CD4-positive, alpha-beta memory T cell (primary cell): ENCODE measurements at regions not wholly inside any gene's neighbourhood (a gene's known extent, or its start where the extent isn't known, plus 50 kb on each side); places are given as distances from the start of the nearest gene placed in this dataset.

ENCODE experiments used
- CTCF ChIA-PET: fragments of 350-600 bp; sonication (Branson Sonifier 250); formaldehyde crosslinking; loops from one replicate; lab custom pipeline; 2021; ENCODE audit warnings: inconsistent platforms; ENCODE audit not compliant: partially characterized antibody; lab: Charles Lee
- POLR2A ChIA-PET: fragments of 350-600 bp; sonication (Branson Sonifier 250); formaldehyde crosslinking; loops from one replicate; lab custom pipeline; 2021; ENCODE audit not compliant: partially characterized antibody; lab: Charles Lee
- DNase-seq, 5 donors: peaks; one replicate each; pipeline versions ENCODE4 v3.0.0 to v3.0.0-alpha.2; 2020 to 2022; ENCODE audit warnings: mixed read lengths in 1 of 5
- H3K27ac ChIP-seq: one replicate; pipeline ENCODE4 v1.7.0; 2013; ENCODE audit warnings: low read depth, low read length
- H3K27me3 ChIP-seq: 2 replicates; pipeline ENCODE4 v1.7.0; 2013; ENCODE audit warnings: mild to moderate bottlenecking, low read length, moderate library complexity; ENCODE audit not compliant: insufficient read depth
- H3K36me3 ChIP-seq: 2 replicates; pipeline ENCODE4 v1.7.0; 2013; ENCODE audit warnings: mild to moderate bottlenecking, low read length, moderate library complexity; ENCODE audit not compliant: insufficient read depth
- H3K4me1 ChIP-seq: 2 replicates; pipeline ENCODE4 v1.7.0; 2013; ENCODE audit warnings: mild to moderate bottlenecking, low read length, moderate library complexity; ENCODE audit not compliant: insufficient read depth
- H3K4me3 ChIP-seq, 2 donors: one replicate each; pipeline ENCODE4 v1.7.0; 2013; ENCODE audit warnings: low read length in 2 of 2, mild to moderate bottlenecking in 1 of 2
- H3K9me3 ChIP-seq, 2 donors: one replicate each; pipeline ENCODE4 v1.7.0; 2013; ENCODE audit warnings: low read length in 2 of 2, control low read depth in 1 of 2; ENCODE audit not compliant: control insufficient read depth in 1 of 2
- H3K27ac Mint-ChIP-seq, 7 donors: one replicate each; pipeline ENCODE4 v1.8.0; 2020 to 2021; ENCODE audit warnings: mixed read lengths in 7 of 7, mild to moderate bottlenecking in 6 of 7, inconsistent platforms in 3 of 7, moderate library complexity in 3 of 7
- H3K27me3 Mint-ChIP-seq, 2 donors: one replicate each; pipeline ENCODE4 v1.8.0; 2020 to 2021; ENCODE audit warnings: mixed read lengths in 2 of 2
- H3K36me3 Mint-ChIP-seq, 2 donors: one replicate each; pipeline ENCODE4 v1.8.0; 2020 to 2021; ENCODE audit warnings: mixed read lengths in 2 of 2, inconsistent platforms in 1 of 2, mild to moderate bottlenecking in 1 of 2
- H3K4me1 Mint-ChIP-seq, 4 donors: one replicate each; pipeline ENCODE4 v1.8.0; 2020 to 2021; ENCODE audit warnings: mixed read lengths in 4 of 4, mild to moderate bottlenecking in 1 of 4
- H3K4me3 Mint-ChIP-seq, 8 donors: one replicate each; pipeline ENCODE4 v1.8.0; 2020 to 2021; ENCODE audit warnings: mixed read lengths in 8 of 8, mild to moderate bottlenecking in 7 of 8, moderate library complexity in 6 of 8, inconsistent platforms in 3 of 8
- H3K9me3 Mint-ChIP-seq, 8 donors: one replicate each; pipeline ENCODE4 v1.8.0; 2020 to 2021; ENCODE audit warnings: mixed read lengths in 8 of 8, mild to moderate bottlenecking in 5 of 8, inconsistent platforms in 3 of 8, moderate library complexity in 1 of 8
- intact Hi-C: fragments of 100-400 bp; cut with micrococcal nuclease; formaldehyde crosslinking; loops from one replicate; pipeline ENCODE4 v1.15.1; 2023

- peaks cover 0 to 4% (median 0%) of the 10 kb centered on the region in 8 donors for H3K9me3 Mint-ChIP-seq
- H3K27ac Mint-ChIP-seq, result no peak overlapping the region
- H3K4me3 ChIP-seq, result no peak overlapping the region
- no peak for DNase-seq
- no peaks in the 10 kb centered on the region for H3K36me3 Mint-ChIP-seq
- no peaks in the 10 kb centered on the region for H3K4me1 ChIP-seq
- no peak overlapping the region for H3K27ac ChIP-seq
- intact Hi-C loops, result no loop called here
- no peaks in the 10 kb centered on the region for H3K27me3 Mint-ChIP-seq
- ChIA-PET POLR2A (no interaction called here), CTCF (interaction anchor here (1.4 kb wide), 2 partner anchors 15 to 112 kb away, joined by 4 to 6 read pairs; no protein-coding TSS in a partner anchor)
- no peaks in the 10 kb centered on the region for H3K27me3 ChIP-seq
- no peaks in the 10 kb centered on the region for H3K36me3 ChIP-seq
- no peaks in the 10 kb centered on the region for H3K9me3 ChIP-seq
- H3K4me1 Mint-ChIP-seq, result no peaks in the 10 kb centered on the region
- no peak overlapping the region for H3K4me3 Mint-ChIP-seq
Measured at GRCh38 chr2:216287251-216287650, 85.0 kb downstream of the MARCHF4 start.

- DNase-seq, result no peak
- Histone ChIP-seq H3K4me1 (no peaks in the 10 kb centered on the region), H3K27ac (no peak overlapping the region), H3K36me3 (no peaks in the 10 kb centered on the region), H3K9me3 (no peaks in the 10 kb centered on the region), H3K27me3 (no peaks in the 10 kb centered on the region), H3K4me3 (no peak overlapping the region)
- ChIA-PET CTCF (interaction anchor here (1.3 to 1.4 kb wide), 3 partner anchors 15 to 112 kb away, joined by 3 to 6 read pairs (median 4); no protein-coding TSS in a partner anchor), POLR2A (no interaction called here)
- Mint-ChIP-seq H3K4me3 (no peak overlapping the region), H3K9me3 (peaks cover 0 to 4% (median 0%) of the 10 kb centered on the region in 8 donors), H3K36me3 (no peaks in the 10 kb centered on the region), H3K4me1 (no peaks in the 10 kb centered on the region), H3K27me3 (no peaks in the 10 kb centered on the region), H3K27ac (peak overlapping the region in 1 of 7 donors; percentile 19)
- intact Hi-C loops, result no loop called here
Measured at GRCh38 chr2:216286616-216287231, 85.6 kb downstream of the MARCHF4 start.

- Mint-ChIP-seq H3K27ac (no peak overlapping the region), H3K9me3 (peaks cover 0 to 4% (median 0%) of the 10 kb centered on the region in 8 donors), H3K4me1 (no peaks in the 10 kb centered on the region), H3K4me3 (no peak overlapping the region), H3K36me3 (no peaks in the 10 kb centered on the region), H3K27me3 (no peaks in the 10 kb centered on the region)
- Histone ChIP-seq H3K4me1 (no peaks in the 10 kb centered on the region), H3K27ac (no peak overlapping the region), H3K36me3 (no peaks in the 10 kb centered on the region), H3K27me3 (no peaks in the 10 kb centered on the region), H3K9me3 (no peaks in the 10 kb centered on the region), H3K4me3 (no peak overlapping the region)
- intact Hi-C loops, result no loop called here
- CTCF ChIA-PET, result interaction anchor here (1.3 kb wide), 1 partner anchor 30 kb away, joined by 3 read pairs; no protein-coding TSS in a partner anchor
- POLR2A ChIA-PET, result no interaction called here
- DNase-seq, result no peak
Measured at GRCh38 chr2:216285701-216286100, 86.6 kb downstream of the MARCHF4 start.

- Mint-ChIP-seq H3K9me3 (peaks cover 0 to 4% (median 0%) of the 10 kb centered on the region in 8 donors), H3K27me3 (no peaks in the 10 kb centered on the region), H3K36me3 (no peaks in the 10 kb centered on the region), H3K4me3 (no peak overlapping the region), H3K4me1 (no peaks in the 10 kb centered on the region), H3K27ac (no peak overlapping the region)
- intact Hi-C loops, result no loop called here
- no peaks in the 10 kb centered on the region for H3K4me1 ChIP-seq
- no peaks in the 10 kb centered on the region for H3K27me3 ChIP-seq
- no peaks in the 10 kb centered on the region for H3K36me3 ChIP-seq
- ChIA-PET POLR2A (no interaction called here), CTCF (interaction anchor here (1.5 kb wide), 1 partner anchor 9 kb away, joined by 3 read pairs; no protein-coding TSS in a partner anchor)
- H3K4me3 ChIP-seq, result no peak overlapping the region
- no peak overlapping the region for H3K27ac ChIP-seq
- H3K9me3 ChIP-seq, result no peaks in the 10 kb centered on the region
- no peak for DNase-seq
Measured at GRCh38 chr2:216284708-216285107, 87.6 kb downstream of the MARCHF4 start.

GRCh38 chr2:216283038-216283900 is 89.0 kb downstream of the MARCHF4 start:
- no peak overlapping the region for H3K27ac ChIP-seq
- Mint-ChIP-seq H3K9me3 (peaks cover 0 to 4% (median 0%) of the 10 kb centered on the region in 8 donors), H3K27me3 (no peaks in the 10 kb centered on the region), H3K4me3 (no peak overlapping the region), H3K36me3 (no peaks in the 10 kb centered on the region), H3K4me1 (no peaks in the 10 kb centered on the region), H3K27ac (peak overlapping the region in 1 of 7 donors; percentile 24)
- no peak overlapping the region for H3K4me3 ChIP-seq
- intact Hi-C loops, result no loop called here
- no peak for DNase-seq
- no peaks in the 10 kb centered on the region for H3K4me1 ChIP-seq
- H3K27me3 ChIP-seq, result no peaks in the 10 kb centered on the region
- CTCF ChIA-PET, result interaction anchor here (0.7 to 1.5 kb wide), 2 partner anchors 10 to 11 kb away, joined by 3 to 4 read pairs; no protein-coding TSS in a partner anchor
- no peaks in the 10 kb centered on the region for H3K9me3 ChIP-seq
- POLR2A ChIA-PET, result no interaction called here
- no peaks in the 10 kb centered on the region for H3K36me3 ChIP-seq

- Histone ChIP-seq H3K36me3 (no peaks in the 10 kb centered on the region), H3K4me3 (no peak overlapping the region), H3K27me3 (no peaks in the 10 kb centered on the region), H3K27ac (no peak overlapping the region), H3K9me3 (no peaks in the 10 kb centered on the region), H3K4me1 (no peaks in the 10 kb centered on the region)
- H3K27me3 Mint-ChIP-seq, result peaks cover 0 to 2% of the 10 kb centered on the region in 2 donors
- no peak overlapping the region for H3K27ac Mint-ChIP-seq
- no peak overlapping the region for H3K4me3 Mint-ChIP-seq
- no peak for DNase-seq
- CTCF ChIA-PET, result interaction anchor here (0.9 kb wide), 1 partner anchor 120 kb away, joined by 3 read pairs; no protein-coding TSS in a partner anchor
- H3K4me1 Mint-ChIP-seq, result no peaks in the 10 kb centered on the region
- no peaks in the 10 kb centered on the region for H3K36me3 Mint-ChIP-seq
- POLR2A ChIA-PET, result no interaction called here
- H3K9me3 Mint-ChIP-seq, result peaks cover 0 to 4% (median 0%) of the 10 kb centered on the region in 8 donors
- intact Hi-C loops, result no loop called here
Measured at GRCh38 chr2:216281876-216282275, 90.4 kb downstream of the MARCHF4 start.

GRCh38 chr2:216281316-216281715 is 91.0 kb downstream of the MARCHF4 start:
- POLR2A ChIA-PET, result no interaction called here
- intact Hi-C loops, result no loop called here
- H3K27me3 Mint-ChIP-seq, result peaks cover 0 to 4% of the 10 kb centered on the region in 2 donors
- Histone ChIP-seq H3K36me3 (no peaks in the 10 kb centered on the region), H3K9me3 (no peaks in the 10 kb centered on the region), H3K4me3 (no peak overlapping the region), H3K27ac (no peak overlapping the region), H3K27me3 (no peaks in the 10 kb centered on the region), H3K4me1 (no peaks in the 10 kb centered on the region)
- H3K4me3 Mint-ChIP-seq, result peak overlapping the region in 1 of 8 donors; percentile 45
- H3K27ac Mint-ChIP-seq, result no peak overlapping the region
- no peak for DNase-seq
- no peaks in the 10 kb centered on the region for H3K36me3 Mint-ChIP-seq
- no peaks in the 10 kb centered on the region for H3K4me1 Mint-ChIP-seq
- peaks cover 0 to 4% (median 0%) of the 10 kb centered on the region in 8 donors for H3K9me3 Mint-ChIP-seq
- CTCF ChIA-PET, result no interaction called here
